Activated naive CD4-positive, alpha-beta T cell treated with anti-CD3 and anti-CD28 coated beads, Interleukin-2, amount 10 ng/mL, durations not matched to agents 7 days and 5 days (primary cell): ENCODE measurements at regions not wholly inside any gene's neighbourhood (a gene's known extent, or its start where the extent isn't known, plus 50 kb on each side); places are given as distances from the start of the nearest gene placed in this dataset.

Source experiments
- CTCF ChIA-PET: fragments of 350-600 bp; sonication (Branson Sonifier 250); formaldehyde crosslinking; loops from one replicate; lab custom pipeline; 2021; ENCODE audit warnings: antibody characterized with exemption; lab: Charles Lee
- DNase-seq: peaks from one replicate; pipeline ENCODE4 v3.0.0-alpha.2; 2020
- H3K27ac Mint-ChIP-seq: one replicate; pipeline ENCODE4 v1.8.0; 2021; ENCODE audit warnings: mild to moderate bottlenecking, moderate library complexity, mixed read lengths
- H3K27me3 Mint-ChIP-seq: one replicate; pipeline ENCODE4 v1.8.0; 2021; ENCODE audit warnings: mild to moderate bottlenecking, mixed read lengths
- H3K36me3 Mint-ChIP-seq: one replicate; pipeline ENCODE4 v1.8.0; 2021; ENCODE audit warnings: mixed read lengths
- H3K4me1 Mint-ChIP-seq: one replicate; pipeline ENCODE4 v1.8.0; 2021; ENCODE audit warnings: mixed read lengths
- H3K4me3 Mint-ChIP-seq: one replicate; pipeline ENCODE4 v1.8.0; 2021; ENCODE audit warnings: mild to moderate bottlenecking, moderate library complexity, mixed read lengths
- H3K9me3 Mint-ChIP-seq: one replicate; pipeline ENCODE4 v1.8.0; 2021; ENCODE audit warnings: mixed read lengths

DNA sequence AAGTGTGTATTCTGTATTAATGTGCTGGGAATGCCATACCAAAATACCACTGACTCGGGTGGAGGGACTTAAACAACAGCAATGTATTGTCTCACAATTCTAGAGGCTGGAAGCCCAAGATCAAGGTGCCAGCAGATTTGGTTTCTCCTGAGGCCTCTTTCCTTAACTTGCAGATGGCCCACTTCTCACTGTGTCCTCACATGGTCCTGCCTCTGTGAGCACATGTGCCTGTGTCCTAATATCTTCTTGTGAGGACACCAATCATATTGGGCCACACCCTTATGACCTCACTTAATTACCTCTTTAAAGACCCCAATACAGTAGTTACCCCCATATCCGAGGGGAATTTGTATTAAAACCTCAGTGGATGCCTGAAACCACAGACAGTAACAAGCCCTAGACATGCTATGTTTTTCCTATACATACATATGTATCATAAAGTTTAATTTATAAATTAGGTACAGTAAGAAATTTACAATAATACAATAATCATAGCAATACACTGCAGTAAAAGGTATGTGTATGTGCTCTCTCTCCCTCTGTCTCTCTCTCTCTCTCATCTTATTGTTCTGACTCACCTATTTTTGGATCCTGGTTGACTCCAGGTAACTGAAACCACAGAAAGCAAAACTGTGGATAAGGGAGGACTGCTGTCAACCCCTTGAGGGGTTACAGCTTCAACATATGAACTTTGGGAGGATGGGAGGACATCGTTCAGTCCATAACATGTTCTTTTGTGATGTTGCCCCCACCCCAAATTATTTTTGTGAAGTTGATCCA lies 174.3 kb downstream of the IRS2 start:
- H3K36me3 Mint-ChIP-seq: no peaks in the 10 kb centered on the region
- no peak overlapping the region for H3K4me3 Mint-ChIP-seq
- H3K4me1 Mint-ChIP-seq: no peaks in the 10 kb centered on the region
- no peak overlapping the region for H3K27ac Mint-ChIP-seq
- no peak for DNase-seq
- CTCF ChIA-PET: interaction anchor here (0.6 kb wide), 1 partner anchor 191 kb away, joined by 3 read pairs; no protein-coding TSS in a partner anchor
- no peaks in the 10 kb centered on the region for H3K9me3 Mint-ChIP-seq
- no peaks in the 10 kb centered on the region for H3K27me3 Mint-ChIP-seq

GRCh38 chr13:109610517-109610916 lies 175.9 kb downstream of the IRS2 start:
- Mint-ChIP-seq H3K27me3 (no peaks in the 10 kb centered on the region), H3K4me1 (no peaks in the 10 kb centered on the region), H3K4me3 (no peak overlapping the region), H3K36me3 (no peaks in the 10 kb centered on the region), H3K9me3 (no peaks in the 10 kb centered on the region), H3K27ac (no peak overlapping the region)
- CTCF ChIA-PET: interaction anchor here (1.2 to 2.3 kb wide), 2 partner anchors 179 to 181 kb away, joined by 3 to 6 read pairs; no protein-coding TSS in a partner anchor
- DNase-seq: peak; percentile 63

DNA sequence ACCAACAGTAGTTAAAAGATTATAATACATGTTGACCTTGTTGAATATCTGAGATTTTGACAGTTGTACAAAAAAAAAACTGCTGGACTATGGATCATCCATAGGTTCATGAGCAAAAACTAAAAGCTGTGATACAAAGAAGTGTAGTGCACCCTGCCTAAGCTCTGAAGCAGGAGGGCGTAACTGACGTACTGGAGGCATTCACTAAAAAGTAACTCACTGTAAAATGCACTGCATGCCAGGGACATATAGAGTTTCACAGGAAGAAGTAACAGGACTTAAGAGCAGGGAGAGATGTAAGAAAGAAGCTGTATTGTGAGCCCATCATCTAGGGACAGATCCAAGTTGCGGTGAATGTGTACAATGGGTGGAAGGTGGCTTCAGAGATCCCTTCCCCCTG lies 177.9 kb downstream of the IRS2 start:
- no peaks in the 10 kb centered on the region for H3K36me3 Mint-ChIP-seq
- CTCF ChIA-PET: interaction anchor here (2.3 kb wide), 1 partner anchor 181 kb away, joined by 6 read pairs; no protein-coding TSS in a partner anchor
- no peak overlapping the region for H3K27ac Mint-ChIP-seq
- no peak overlapping the region for H3K4me3 Mint-ChIP-seq
- no peak for DNase-seq
- no peaks in the 10 kb centered on the region for H3K9me3 Mint-ChIP-seq
- H3K27me3 Mint-ChIP-seq: no peaks in the 10 kb centered on the region
- no peaks in the 10 kb centered on the region for H3K4me1 Mint-ChIP-seq

- H3K4me1 Mint-ChIP-seq: no peaks in the 10 kb centered on the region
- CTCF ChIA-PET: interaction anchor here (2.3 kb wide), 1 partner anchor 182 kb away, joined by 6 read pairs; no protein-coding TSS in a partner anchor
- no peaks in the 10 kb centered on the region for H3K36me3 Mint-ChIP-seq
- no peaks in the 10 kb centered on the region for H3K27me3 Mint-ChIP-seq
- no peak overlapping the region for H3K27ac Mint-ChIP-seq
- no peak overlapping the region for H3K4me3 Mint-ChIP-seq
- H3K9me3 Mint-ChIP-seq: no peaks in the 10 kb centered on the region
- DNase-seq: no peak
Measured at GRCh38 chr13:109608059-109608458, 178.3 kb downstream of the IRS2 start.

DNA sequence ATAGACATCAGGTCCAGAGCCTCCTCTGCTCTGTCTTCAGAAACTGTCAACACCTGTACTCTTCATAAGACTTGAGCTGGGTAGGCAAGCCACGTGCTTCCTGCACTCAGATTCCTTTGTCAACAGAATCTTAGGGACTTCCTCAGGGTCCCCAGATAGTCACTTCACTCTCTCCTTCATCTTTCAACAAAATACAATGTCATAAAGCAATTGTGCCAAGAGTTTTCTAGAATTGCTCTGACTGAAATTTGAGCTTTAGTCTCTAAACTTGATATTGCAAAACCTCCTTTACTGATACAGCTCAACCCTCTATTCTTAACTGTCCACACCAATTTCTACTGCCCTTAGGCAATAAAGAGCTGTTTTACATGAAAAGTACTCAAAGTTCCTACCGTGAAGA lies 179.9 kb downstream of the IRS2 start:
- Mint-ChIP-seq H3K36me3 (no peaks in the 10 kb centered on the region), H3K9me3 (no peaks in the 10 kb centered on the region), H3K4me3 (no peak overlapping the region), H3K27ac (no peak overlapping the region), H3K4me1 (no peaks in the 10 kb centered on the region), H3K27me3 (no peaks in the 10 kb centered on the region)
- CTCF ChIA-PET: no interaction called here
- DNase-seq: no peak

DNA sequence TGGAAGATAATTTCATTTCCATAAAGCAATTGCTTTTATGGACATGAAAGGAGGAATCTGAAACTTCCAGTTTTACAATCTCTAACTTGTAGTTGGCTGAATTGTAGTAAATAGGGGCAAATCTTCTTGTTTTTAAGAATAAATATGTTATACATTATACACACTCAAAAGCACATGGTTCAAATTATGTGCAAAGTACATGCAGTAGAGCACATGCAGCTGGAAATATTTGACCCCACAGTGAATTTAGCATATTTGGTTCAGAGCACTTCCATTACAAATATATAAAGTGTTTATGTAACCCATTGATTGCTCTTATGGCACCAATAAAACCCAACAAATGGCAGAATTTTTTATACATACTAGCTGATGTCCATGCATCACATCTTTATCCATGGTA lies 180.5 kb downstream of the IRS2 start:
- Mint-ChIP-seq H3K27ac (no peak overlapping the region), H3K4me1 (no peaks in the 10 kb centered on the region), H3K36me3 (no peaks in the 10 kb centered on the region), H3K9me3 (no peaks in the 10 kb centered on the region), H3K27me3 (no peaks in the 10 kb centered on the region), H3K4me3 (no peak overlapping the region)
- CTCF ChIA-PET: no interaction called here
- no peak for DNase-seq

DNA sequence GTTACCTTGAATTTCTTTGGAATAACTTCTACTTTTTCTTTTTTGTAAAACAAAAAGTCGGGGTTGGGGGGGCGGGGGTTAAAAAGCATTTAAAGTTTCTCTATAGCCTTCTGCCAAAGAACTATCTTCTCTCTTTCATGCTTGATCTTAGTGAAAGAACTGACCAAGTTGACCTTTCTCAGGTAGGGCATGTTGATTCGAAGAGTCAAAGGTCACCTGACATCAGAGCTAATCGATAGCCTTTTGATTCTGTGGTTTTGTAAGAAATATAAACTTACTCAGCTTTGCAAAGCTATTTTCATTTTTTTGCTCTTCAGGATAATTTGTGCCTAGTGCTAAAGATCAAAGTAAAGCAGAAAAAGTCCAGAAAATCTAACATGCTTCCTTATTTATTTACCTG lies 181.5 kb downstream of the IRS2 start:
- DNase-seq: no peak
- Mint-ChIP-seq H3K27me3 (peaks cover 3% of the 10 kb centered on the region), H3K4me3 (no peak overlapping the region), H3K4me1 (no peaks in the 10 kb centered on the region), H3K36me3 (no peaks in the 10 kb centered on the region), H3K9me3 (no peaks in the 10 kb centered on the region), H3K27ac (no peak overlapping the region)
- CTCF ChIA-PET: no interaction called here

DNA sequence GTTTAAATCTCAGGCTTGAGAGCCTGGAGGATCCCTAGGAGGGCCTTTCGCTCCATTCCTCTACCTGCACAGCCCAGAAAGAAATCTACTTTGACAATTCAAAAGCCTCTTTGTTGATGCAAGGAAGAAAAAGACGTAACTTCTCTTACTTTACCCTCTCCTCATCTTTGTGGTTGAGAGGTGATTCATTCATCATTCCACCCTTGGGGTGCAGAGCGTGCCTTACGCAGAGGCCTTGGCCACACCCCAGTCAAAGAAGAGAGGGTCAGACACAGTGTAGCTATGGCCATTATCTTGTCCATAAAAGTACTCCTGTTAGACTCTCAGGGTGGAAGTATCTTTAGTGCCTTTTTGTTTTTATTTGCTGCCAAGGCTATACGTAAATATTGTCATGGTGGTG lies 184.0 kb downstream of the IRS2 start:
- no peaks in the 10 kb centered on the region for H3K4me1 Mint-ChIP-seq
- no peak for DNase-seq
- H3K9me3 Mint-ChIP-seq: no peaks in the 10 kb centered on the region
- CTCF ChIA-PET: no interaction called here
- no peak overlapping the region for H3K27ac Mint-ChIP-seq
- H3K4me3 Mint-ChIP-seq: no peak overlapping the region
- H3K36me3 Mint-ChIP-seq: no peaks in the 10 kb centered on the region
- H3K27me3 Mint-ChIP-seq: peaks cover 14% of the 10 kb centered on the region

GRCh38 chr13:109599901-109600657 lies 186.3 kb downstream of the IRS2 start:
- H3K36me3 Mint-ChIP-seq: no peaks in the 10 kb centered on the region
- no peak for DNase-seq
- CTCF ChIA-PET: no interaction called here
- H3K27me3 Mint-ChIP-seq: peaks cover 14% of the 10 kb centered on the region
- H3K27ac Mint-ChIP-seq: no peak overlapping the region
- H3K9me3 Mint-ChIP-seq: no peaks in the 10 kb centered on the region
- H3K4me3 Mint-ChIP-seq: no peak overlapping the region
- no peaks in the 10 kb centered on the region for H3K4me1 Mint-ChIP-seq

- DNase-seq: no peak
- CTCF ChIA-PET: no interaction called here
Measured at GRCh38 chr13:109595471-109595870, 190.9 kb downstream of the IRS2 start.

GRCh38 chr13:109593230-109593629 lies 193.2 kb downstream of the IRS2 start:
- H3K27ac Mint-ChIP-seq: no peak overlapping the region
- peaks cover 7% of the 10 kb centered on the region for H3K4me1 Mint-ChIP-seq
- H3K9me3 Mint-ChIP-seq: no peaks in the 10 kb centered on the region
- no peaks in the 10 kb centered on the region for H3K36me3 Mint-ChIP-seq
- CTCF ChIA-PET: no interaction called here
- peaks cover 8% of the 10 kb centered on the region for H3K27me3 Mint-ChIP-seq
- no peak overlapping the region for H3K4me3 Mint-ChIP-seq
- no peak for DNase-seq

More at GRCh38 chr13:109595471-109595870, 190.9 kb downstream of the IRS2 start:
- Mint-ChIP-seq H3K36me3 (no peaks in the 10 kb centered on the region), H3K27ac (no peak overlapping the region), H3K27me3 (peaks cover 14% of the 10 kb centered on the region), H3K4me1 (peaks cover 1% of the 10 kb centered on the region), H3K9me3 (no peaks in the 10 kb centered on the region), H3K4me3 (no peak overlapping the region)

GRCh38 chr13:109592770-109593169 lies 193.6 kb downstream of the IRS2 start:
- Mint-ChIP-seq H3K4me1 (peaks cover 7% of the 10 kb centered on the region), H3K27ac (no peak overlapping the region), H3K27me3 (peaks cover 10% of the 10 kb centered on the region), H3K4me3 (no peak overlapping the region), H3K36me3 (no peaks in the 10 kb centered on the region), H3K9me3 (no peaks in the 10 kb centered on the region)
- CTCF ChIA-PET: no interaction called here
- no peak for DNase-seq

- no peak overlapping the region for H3K27ac Mint-ChIP-seq
- no peak for DNase-seq
- no peaks in the 10 kb centered on the region for H3K9me3 Mint-ChIP-seq
- H3K36me3 Mint-ChIP-seq: no peaks in the 10 kb centered on the region
- CTCF ChIA-PET: no interaction called here
- H3K4me3 Mint-ChIP-seq: no peak overlapping the region
- peaks cover 14% of the 10 kb centered on the region for H3K27me3 Mint-ChIP-seq
- H3K4me1 Mint-ChIP-seq: peaks cover 7% of the 10 kb centered on the region
Measured at GRCh38 chr13:109587689-109588088, 198.7 kb downstream of the IRS2 start.

GRCh38 chr13:109586509-109587346 lies 199.7 kb downstream of the IRS2 start:
- Mint-ChIP-seq H3K27me3 (peaks cover 18% of the 10 kb centered on the region), H3K4me3 (no peak overlapping the region), H3K4me1 (peaks cover 7% of the 10 kb centered on the region), H3K9me3 (no peaks in the 10 kb centered on the region), H3K27ac (no peak overlapping the region), H3K36me3 (no peaks in the 10 kb centered on the region)
- no peak for DNase-seq
- CTCF ChIA-PET: no interaction called here
